NCI-H1092 (cell line): ENCODE measurements at regions not wholly inside any gene's neighbourhood (a gene's known extent, or its start where the extent isn't known, plus 50 kb on each side); places are given as distances from the start of the nearest gene placed in this dataset.

ENCODE experiments used
- DNase-seq: peaks from one replicate; lab custom pipeline; 2025; lab: John Stamatoyannopoulos, UW

DNA sequence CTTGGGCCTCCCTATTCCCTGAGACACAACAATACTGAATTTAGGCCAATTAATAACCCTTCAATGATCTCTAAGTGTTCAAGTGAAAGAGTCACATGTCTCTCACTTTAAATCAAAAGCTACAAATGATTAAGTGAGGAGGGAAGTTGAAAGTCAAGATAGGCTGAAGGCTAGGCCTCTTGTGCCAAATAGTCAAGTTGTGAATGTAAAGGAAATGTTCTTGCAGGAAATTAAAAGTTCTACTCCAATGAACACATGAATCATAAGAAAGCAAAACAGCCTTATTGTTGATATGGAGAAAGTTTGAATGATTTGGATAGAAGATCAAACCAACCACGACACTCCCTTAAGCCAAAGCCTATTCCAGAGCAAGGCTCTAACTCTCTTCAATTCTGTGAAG lies 286.9 kb downstream of the MEIS1 start:
- DNase-seq, result no peak

DNA sequence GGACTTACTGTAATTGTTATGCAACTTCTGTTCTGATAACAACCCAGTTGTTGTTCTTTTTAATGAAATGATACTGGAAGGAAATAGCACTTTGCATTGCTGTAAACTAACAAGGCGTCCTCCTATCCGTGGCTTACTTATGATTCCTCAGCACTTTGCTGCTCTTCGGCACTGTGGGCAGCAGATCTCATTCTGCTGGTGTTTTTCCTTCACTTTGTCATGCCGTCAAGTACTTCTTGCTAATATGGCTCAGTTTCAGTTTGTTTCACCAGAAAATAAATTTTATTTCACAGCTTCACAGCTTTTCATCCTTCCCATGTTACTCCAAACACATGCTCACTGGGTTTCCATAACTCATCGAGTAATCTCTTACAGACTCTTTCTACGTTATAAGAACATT lies 289.3 kb downstream of the MEIS1 start:
- DNase-seq, result no peak

DNA sequence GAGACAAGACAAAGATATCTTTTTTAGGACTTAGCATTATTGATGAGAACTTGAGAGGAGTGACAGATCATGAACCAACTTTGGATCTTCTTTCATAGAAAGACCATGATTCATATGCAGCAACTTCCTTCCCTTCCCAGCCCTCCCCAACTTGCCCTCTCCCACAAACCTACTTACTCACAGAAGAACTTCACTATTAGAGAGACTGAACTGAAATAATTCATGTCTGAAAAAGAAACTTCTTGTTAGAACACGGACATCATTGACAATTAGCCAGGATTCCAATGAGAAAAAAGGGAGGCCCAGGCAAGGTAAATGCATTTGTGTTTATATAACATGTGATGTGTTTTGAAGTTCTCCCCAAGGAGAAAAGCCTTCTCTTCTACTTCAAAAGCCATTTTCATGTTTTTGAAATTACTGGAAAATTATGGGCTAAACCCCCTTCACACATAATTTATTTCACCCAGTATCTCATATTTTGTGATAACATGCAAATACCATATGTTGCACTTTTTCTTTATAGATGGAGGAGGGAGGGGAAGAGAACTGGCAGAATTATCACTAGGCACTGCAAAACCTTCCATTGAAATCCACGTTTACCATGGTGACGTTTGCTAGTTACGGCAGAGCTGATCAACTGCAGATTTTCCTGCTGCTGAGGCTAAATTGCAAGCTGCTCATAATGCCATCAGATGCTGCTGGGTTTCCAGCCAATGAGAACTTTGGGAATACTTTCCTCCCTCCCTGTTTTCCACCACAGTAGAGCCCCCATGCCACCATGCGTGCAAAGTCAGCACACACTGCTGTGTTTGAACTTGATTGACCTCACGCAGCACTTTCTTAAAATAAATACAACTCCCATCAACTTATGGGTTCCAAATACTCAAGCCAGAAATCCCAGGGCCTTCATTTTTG lies 294.7 kb downstream of the MEIS1 start:
- DNase-seq, result no peak

DNA sequence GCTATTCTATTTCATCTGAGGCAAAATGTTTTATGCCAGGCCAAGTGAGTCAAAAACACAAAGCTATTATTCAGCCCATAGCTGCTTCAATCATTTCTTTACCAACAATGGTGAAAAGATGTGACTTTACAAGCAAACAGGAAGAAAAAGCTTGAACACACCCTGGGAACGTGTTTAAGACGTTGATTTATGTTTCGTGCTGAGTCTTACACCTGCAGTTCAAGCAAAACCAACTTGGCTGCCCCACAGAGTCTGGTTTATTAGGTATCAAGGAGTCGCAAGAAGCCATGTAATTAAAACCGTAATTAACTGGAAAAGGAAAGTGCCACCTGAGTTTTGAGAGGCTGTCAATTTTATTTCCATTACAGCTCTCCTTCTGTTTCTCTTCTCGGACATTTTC lies 295.5 kb downstream of the MEIS1 start:
- no peak for DNase-seq

DNA sequence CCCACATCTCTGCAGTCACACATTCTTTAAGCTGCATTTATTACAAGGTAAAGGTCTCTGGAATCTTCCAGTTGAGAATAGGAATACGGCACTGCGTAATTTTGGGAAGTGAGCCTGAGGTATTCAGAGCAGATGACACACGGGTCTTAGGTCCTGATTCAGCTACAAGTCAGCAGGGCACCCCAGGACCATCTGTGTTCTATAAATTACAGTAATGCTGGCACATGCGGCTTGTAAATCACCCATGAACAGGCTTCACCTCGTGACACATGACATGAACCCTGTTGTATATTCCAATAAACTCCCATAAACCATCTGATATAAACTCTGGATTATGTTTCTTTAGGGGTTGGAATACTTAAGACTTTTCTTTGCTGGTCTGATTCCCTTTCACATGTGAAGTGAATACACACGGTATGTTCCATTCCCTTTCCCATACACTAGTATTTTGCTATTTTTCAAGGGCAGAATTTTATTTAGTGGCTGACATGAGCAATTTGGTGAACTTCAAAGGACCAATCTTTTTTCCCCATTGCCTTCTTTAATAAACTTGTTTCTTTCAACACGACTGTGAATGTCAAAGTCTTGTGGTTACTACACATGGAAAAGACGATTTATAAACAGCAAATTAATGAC lies 298.6 kb downstream of the MEIS1 start:
- no peak for DNase-seq

DNA sequence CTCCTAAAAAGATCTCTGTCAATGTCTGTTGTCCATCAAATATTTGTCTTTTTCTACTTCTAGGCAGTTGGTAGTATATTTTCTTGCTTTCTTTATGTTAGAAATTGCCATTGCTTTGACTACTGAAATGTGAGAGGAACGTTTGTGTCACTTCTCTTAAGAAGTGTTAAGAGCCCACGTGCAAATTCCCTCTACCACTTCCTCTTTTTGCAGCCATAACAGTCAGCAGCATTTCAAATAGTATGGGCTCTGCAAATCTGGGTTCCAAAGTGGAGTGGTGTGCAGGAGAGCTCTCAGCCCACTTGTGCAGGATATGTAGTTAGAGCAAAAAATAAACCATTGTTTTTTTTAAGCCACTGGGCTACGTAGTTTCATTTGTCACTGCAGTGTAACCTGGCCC lies 314.0 kb downstream of the MEIS1 start:
- no peak for DNase-seq

DNA sequence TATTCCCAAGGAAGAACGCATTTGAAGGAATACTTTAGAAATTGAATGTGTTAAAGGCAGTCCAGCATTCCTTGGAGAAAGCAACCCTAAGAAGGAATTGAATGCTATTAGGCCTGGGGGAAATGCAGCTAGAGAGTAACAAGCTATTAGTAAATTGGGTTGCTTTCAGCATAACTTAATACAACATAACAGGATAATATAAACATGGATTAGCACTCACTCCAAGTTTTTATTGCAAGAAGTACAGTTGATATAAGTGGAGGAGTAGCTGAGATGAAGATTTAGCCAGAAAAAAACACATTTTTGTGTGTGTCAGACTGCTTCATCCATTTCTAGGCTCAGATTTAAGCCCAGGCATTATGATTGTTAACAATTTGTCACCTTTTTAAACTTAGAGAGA lies 314.6 kb downstream of the MEIS1 start:
- DNase-seq, result no peak

DNA sequence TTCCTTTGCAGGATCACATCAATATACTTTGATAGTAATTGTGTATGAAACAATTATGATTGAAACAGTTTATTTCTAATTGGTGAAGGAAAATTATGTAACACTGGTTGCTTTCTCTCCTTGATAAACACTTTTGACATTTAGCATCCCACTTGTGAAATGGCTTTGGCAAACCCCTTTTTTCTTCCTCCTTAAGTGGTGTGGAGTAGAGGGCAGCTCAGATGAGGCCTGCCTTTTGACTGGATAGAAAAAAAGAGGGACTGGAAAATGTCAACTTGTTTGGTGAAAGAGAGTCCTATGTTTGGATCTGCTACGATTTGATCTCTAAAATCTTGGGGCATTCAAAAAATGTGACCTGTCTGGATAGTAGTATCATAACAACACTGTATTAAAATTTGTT lies 318.3 kb downstream of the MEIS1 start:
- no peak for DNase-seq

DNA sequence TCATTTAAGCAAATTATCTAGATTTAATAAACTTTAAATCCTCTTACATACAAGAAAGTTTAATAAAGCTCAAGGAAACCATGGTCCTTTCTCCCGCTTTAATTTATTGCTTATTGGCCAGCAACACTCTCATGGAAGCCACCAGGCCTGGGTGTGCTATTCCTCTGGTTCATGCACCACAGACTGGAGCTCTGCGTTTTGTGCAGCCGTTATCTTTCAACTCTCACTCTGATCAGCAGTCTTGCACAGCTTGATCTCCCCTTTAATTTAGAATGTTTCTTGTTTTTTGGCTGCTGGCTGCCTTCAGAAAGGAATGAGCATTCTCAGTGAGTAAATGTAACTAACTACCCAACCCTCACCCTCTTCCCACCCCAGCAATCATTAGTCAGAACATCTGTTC lies 318.7 kb downstream of the MEIS1 start:
- no peak for DNase-seq

DNA sequence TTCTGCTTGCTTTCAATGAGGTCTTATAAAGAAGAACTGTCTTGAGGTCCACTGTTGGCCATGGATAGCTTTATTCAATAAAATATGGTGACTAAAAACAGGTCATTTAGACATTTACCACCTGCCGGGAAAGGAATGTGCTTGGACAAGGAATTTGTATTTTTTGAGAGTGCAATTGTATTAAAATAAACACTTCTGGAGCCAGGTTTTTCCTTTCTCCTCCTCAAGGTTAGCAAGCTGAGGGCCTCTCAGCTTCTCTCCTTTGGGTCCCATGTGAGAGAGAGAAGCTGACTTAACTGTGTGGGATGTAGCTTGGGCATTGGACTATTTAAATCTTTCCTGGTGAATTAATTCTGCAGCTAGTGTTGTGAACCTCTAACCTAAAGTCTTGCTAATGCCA lies 321.0 kb downstream of the MEIS1 start:
- no peak for DNase-seq

DNA sequence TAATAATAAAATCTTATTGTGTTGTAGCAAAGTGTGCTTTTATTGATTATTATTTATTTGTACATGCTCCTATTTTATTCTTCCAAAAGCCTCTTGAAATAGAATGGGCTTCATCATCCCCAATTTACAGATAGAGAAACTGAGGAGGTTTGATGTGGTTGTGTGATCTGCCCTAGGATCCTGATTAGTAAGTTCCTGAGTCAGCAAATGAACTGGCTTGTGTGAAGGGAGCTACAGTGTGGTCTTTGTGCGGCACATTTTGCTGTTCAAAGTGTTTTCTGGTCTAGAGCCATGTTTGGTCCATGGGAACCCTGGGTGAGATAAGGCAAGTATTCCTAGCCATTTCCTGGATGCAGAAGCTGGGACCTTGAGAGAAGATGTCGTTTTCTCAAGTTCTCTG lies 326.9 kb downstream of the MEIS1 start:
- no peak for DNase-seq

DNA sequence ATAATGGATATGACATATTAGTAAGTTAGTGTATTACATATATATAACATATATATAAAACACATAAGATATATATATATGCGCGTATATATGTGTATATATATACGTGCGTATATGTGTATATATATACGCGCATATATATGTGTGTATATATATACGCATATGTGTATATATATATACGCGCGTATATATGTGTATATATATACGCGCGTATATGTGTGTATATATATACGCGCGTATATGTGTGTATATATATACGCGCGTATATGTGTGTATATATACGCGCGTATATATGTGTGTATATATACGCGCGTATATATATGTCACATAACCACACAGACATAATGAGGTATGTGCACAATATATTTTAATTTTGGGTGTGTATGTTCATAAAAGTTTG lies 327.8 kb downstream of the MEIS1 start:
- no peak for DNase-seq

DNA sequence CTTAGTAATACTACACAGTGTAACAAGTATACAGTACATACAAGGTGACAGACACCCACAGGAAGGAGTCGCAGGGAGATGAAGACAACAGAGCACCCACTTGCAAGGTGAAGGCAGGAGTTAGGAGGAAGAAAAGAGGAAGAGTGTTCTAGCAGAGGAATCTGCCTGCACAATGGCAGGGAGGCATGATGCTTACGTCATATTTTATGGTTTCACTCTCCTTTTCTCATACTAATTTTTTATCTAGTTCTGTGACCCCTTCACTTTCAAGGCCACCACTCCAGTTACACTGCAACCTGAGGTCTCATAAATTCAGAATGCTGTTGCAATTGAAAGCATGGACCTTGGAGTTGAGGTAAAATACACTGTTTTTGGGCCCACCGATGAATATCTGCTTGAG lies 331.7 kb downstream of the MEIS1 start:
- no peak for DNase-seq

DNA sequence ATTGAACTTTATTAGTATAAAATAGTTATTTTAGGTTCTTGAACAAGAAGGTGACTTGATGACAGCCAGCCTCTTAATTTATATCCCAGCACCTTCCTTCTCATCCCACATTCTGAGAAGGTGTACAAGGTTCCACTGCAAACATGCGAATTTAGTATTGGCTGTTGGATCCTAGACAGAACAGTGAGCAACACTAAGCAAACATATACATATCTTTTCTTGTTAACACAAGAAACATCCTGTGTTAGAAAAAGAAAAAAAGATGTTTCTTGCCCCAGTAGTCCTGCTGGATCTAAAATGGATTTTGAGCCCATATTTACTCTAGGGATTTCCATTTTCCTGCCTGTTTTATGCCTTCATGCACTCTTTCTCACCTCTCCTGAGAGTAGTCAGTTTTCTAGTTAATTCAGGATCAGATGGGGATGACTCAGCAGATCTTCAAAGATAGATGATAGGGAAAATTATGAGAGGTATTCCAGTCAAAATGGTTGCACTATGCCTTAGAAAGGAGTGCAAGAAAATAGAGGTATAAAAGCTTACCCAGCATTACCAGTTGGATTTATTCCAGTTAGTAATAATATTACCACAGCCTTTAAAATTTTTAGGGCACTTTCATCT lies 336.5 kb downstream of the MEIS1 start:
- no peak for DNase-seq

DNA sequence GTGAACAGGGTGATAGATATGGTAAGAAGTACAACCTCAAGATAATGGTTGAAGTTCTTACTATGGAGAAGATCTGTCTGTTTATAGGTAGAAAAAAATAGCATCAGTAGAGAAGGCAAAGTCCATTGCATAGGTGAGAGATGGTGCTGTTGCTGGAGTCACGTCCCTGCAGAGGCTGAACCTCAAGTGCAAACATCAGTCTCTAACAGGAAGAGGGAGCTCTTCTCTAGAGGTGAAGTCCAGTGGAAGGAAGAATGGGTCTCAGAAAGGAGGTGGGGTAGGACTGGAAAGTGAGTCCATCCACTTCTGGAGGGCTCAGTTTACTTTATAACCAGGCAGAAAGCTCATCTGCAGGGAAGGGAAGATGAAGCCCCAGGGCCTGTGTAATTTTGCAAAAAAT lies 337.7 kb downstream of the MEIS1 start:
- DNase-seq, result no peak

DNA sequence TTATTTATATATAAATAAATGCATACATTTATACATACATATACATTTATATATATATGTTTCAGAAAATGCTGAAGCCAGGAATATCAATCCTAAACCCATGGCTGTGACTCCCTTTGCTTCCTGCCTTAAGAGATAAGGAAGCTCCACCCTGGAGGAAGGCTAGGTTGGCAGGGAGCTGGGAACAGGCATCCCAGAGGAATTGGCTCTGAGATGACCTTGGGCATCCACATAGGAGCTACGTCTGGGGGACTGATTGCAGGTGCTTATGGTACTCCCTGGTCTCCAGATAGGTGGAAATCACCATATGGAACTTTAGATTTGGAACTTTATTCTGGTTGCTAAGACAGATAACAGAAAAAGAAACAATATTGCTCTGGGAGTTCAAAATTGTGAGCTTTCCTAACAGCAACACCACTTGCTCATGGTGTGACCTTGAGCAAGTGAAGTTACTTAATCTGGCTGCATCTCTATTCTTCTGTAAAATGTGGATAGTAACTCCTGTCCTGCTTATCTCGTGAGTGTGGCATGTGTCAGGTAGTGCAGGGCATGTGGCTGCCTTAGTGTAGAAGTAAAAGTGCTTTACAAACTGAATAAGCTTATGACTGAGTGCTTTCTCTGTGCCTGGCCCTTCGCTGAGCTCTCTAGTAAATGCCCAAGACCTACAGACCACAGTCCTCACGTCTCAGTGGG lies 341.0 kb downstream of the MEIS1 start:
- no peak for DNase-seq

DNA sequence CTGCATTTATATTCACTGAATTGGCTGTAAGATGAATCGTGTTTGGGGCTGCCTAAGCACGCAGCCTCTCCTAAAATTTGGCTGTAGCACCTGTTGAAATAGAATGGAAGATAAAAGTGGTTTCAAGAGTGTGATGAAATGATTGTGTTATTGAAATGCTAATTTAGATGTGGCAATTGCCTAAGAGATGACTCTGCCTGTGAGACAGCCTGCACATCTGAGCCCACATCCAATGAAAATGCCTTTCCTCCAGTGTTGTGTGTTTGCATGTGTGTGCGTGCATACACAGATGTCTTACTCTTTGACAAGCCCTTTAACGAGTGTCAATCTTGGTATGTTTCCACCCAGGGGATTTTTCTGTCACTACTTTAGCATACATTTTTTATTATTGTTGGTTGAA lies 346.9 kb downstream of the MEIS1 start:
- no peak for DNase-seq

DNA sequence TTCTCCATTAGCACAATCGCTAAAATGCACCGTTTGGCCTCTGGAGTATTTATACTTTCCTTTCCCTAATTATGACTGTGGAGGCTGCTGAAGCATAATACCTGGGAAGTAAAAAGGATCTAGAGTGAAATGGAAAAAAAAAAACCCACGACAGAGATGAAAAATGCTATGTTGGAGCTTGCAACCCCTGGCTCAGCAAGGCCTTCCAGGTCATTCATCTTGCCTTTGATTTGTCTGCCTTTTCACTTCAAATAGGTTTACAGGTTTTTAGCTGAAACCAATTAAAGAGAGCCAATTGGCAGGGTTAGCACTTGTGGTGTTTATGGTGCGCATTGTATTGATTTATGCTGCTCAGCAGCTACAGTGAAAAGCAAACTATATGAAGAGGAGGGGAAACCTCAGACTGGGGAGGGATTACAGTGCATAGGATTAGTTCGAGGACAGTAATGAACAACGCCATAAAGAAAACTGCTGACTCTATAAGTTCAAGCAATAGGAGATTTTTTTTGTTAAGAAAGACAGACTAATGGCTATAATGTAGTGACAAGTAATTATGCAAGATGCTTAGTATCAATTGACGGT lies 347.9 kb downstream of the MEIS1 start:
- DNase-seq, result no peak

DNA sequence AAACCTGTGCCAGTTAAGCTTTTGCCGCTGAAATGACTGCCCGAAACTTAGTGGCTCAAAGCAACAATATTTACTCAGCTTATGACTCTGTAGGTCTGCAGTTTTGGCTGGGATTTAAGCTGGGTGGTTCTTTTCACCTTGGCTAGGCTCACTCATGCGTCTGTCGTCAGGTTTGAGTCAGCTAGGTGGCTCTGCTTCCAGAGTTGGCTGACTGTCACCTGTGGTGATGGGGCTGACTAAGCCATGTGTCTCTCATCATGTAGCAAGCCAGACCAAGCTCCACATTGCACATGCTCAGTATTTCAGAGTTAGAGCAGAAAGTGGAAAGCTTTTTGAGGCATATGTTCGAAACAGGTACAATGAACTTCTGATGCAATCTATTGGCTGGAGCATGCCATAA lies 354.8 kb downstream of the MEIS1 start:
- no peak for DNase-seq

DNA sequence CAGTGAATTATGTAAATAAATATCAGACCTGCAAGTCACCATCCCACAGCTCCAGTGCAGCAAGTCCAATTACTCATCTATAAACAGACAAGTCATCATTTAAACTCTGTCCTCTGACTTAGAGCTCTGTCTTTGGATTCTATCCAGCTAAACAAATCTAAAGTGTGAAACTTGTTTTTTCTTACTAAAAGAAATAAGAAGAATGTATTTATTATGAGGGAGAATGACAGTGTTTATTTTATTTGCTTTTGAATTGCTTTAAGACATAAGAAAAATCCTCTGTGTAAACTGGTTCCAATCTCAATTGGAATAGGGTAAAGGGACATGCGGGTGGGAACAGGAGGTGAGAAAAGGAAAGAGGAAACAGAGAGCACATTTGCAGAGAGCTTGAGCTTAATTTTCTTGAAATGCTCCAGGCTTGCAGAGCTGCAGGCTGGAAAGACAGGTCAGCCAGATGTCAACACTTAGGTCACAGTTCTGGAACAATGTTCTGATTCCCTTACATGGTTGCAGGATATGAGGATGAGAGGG lies 355.8 kb downstream of the MEIS1 start:
- no peak for DNase-seq

DNA sequence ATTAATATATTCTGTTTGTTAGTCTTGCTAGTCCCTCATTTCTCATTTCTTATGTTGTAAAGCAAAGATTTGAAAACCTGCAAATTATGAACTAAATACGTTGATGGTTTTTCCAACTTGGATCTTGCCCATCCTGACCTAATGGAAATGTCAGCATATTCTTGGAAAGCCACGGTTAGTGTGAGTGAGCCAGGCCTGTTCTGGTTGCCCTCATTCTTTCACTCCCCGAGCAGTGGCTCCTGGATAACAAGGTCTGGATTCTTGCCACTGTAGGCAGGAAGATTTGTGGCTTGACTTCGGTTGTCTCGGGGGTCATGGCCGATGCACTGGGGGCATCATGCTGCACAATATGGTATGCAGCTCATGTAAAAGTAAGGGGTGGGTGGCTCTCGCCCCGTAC lies 359.1 kb downstream of the MEIS1 start:
- DNase-seq, result no peak

DNA sequence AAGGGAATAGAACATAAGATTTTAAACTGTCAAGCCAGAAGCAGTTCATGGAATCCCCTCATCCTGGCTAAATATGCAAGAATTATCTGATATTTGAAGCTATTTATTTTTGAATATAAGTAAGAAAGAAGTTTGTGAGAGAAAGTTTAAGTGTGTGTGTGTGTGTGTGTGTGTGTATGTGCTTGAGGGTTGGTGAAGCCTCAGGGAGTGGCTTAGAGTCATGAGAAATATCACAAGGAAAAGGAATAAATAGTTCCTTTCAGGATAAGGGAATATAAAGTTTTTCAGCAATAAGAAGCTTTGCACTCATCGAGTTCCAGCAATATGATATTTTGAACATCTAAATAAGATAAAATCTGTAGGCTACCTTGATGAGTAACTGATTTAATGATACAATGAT lies 359.6 kb downstream of the MEIS1 start:
- DNase-seq, result no peak
